RKO (cell line): ENCODE measurements at regions not wholly inside any gene's neighbourhood (a gene's known extent, or its start where the extent isn't known, plus 50 kb on each side); places are given as distances from the start of the nearest gene placed in this dataset.

Experiments
- DNase-seq: peaks from one replicate; pipeline ENCODE4 v3.0.0-alpha.2; 2016; ENCODE audit warnings: low spot score

GRCh38 chr1:181430015-181430885 is 53.1 kb upstream of the CACNA1E start:
- no peak for DNase-seq
